ENCODE measurements at regions not wholly inside any gene's neighbourhood (a gene's known extent, or its start where the extent isn't known, plus 50 kb on each side); places are given as distances from the start of the nearest gene placed in this dataset.

- Histone ChIP-seq H3K9me1 (ENCODE audit: control insufficient read depth, insufficient read depth, low read length) (no peaks in the 10 kb centered on the region), H3K27me3 (ENCODE audit: control insufficient read depth in 2 of 2, insufficient read depth in 2 of 2, low read length in 2 of 2) (0 out of 5 replicates have a peak, but pooled peaks cover 0 to 2% of the 10 kb centered on the region in 2 experiments), H3K36me3 (ENCODE audit: control insufficient read depth, insufficient read depth, low read length) (no peaks in the 10 kb centered on the region), H3K27ac (ENCODE audit: extremely low read depth, low read depth, low read length) (no peak overlapping the region), H4K20me1 (replicated peaks; ENCODE audit: control insufficient read depth, insufficient read depth, low read length) (no peaks in the 10 kb centered on the region), H3K4me3 (no peak overlapping the region), H3K9me3 (replicated peaks; ENCODE audit: control insufficient read depth, insufficient read depth, low read depth, low read length) (no peaks in the 10 kb centered on the region), H3K79me2 (ENCODE audit: control insufficient read depth, insufficient read depth, low read length) (no peaks in the 10 kb centered on the region), H3K4me1 (replicated peaks in 1 of 2; ENCODE audit: control insufficient read depth in 2 of 2, insufficient read depth in 2 of 2, low read length in 2 of 2) (no peaks in the 10 kb centered on the region; a peak in 1 of 5 replicates), H3K4me2 (ENCODE audit: insufficient read depth, low read length) (no peak overlapping the region), H2AFZ (ENCODE audit: low read depth, low read length) (no peak overlapping the region), H3K9ac (ENCODE audit: insufficient read depth in 1 of 2, low read depth in 2 of 2, low read length in 2 of 2) (no peak overlapping the region)
- ChIA-PET CTCF (ENCODE audit: low intra/inter-chr PET ratio) (no interaction called here), POLR2A (interaction anchor here (1.4 kb wide), 1 partner anchor 8 kb away, joined by 4 read pairs; no protein-coding TSS in a partner anchor)
- DNase-seq (ENCODE audit: extremely low read depth in 1 of 4, low spot score in 3 of 4) = no peak
- TF ChIP-seq KLF16 (IDR thresholded peaks at IDR 0.05) = no peak
- TF ChIP-seq ZNF764 (CRISPR knock-in tag; IDR thresholded peaks at IDR 0.05; ENCODE audit: low read depth) = no peak
- TF ChIP-seq HDAC6 (IDR thresholded peaks at IDR 0.05; ENCODE audit: low read depth, low read length) = no peak
- no peak for TF ChIP-seq ZNF57 (CRISPR knock-in tag; IDR thresholded peaks at IDR 0.05)
- TF ChIP-seq RFX1 (IDR thresholded peaks at IDR 0.05) = no peak
- TF ChIP-seq, protein P1, sequence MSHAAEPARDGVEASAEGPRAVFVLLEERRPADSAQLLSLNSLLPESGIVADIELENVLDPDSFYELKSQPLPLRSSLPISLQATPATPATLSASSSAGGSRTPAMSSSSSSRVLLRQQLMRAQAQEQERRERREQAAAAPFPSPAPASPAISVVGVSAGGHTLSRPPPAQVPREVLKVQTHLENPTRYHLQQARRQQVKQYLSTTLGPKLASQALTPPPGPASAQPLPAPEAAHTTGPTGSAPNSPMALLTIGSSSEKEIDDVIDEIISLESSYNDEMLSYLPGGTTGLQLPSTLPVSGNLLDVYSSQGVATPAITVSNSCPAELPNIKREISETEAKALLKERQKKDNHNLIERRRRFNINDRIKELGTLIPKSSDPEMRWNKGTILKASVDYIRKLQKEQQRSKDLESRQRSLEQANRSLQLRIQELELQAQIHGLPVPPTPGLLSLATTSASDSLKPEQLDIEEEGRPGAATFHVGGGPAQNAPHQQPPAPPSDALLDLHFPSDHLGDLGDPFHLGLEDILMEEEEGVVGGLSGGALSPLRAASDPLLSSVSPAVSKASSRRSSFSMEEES (CRISPR knock-in tag; IDR thresholded peaks at IDR 0.05) = no peak
- TF ChIP-seq, protein P2, sequence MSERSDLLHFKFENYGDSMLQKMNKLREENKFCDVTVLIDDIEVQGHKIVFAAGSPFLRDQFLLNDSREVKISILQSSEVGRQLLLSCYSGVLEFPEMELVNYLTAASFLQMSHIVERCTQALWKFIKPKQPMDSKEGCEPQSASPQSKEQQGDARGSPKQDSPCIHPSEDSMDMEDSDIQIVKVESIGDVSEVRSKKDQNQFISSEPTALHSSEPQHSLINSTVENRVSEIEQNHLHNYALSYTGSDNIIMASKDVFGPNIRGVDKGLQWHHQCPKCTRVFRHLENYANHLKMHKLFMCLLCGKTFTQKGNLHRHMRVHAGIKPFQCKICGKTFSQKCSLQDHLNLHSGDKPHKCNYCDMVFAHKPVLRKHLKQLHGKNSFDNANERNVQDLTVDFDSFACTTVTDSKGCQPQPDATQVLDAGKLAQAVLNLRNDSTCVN (CRISPR knock-in tag; IDR thresholded peaks at IDR 0.05) = no peak
- no peak for TF ChIP-seq E2F5 (CRISPR knock-in tag; IDR thresholded peaks at IDR 0.05)
- no peak for TF ChIP-seq MTF1 (CRISPR knock-in tag; IDR thresholded peaks at IDR 0.05; ENCODE audit: borderline replicate concordance)
- TF ChIP-seq TCFL5 (CRISPR knock-in tag; conservative IDR thresholded peaks at IDR 0.05) = no peak
- TF ChIP-seq, protein P3, sequence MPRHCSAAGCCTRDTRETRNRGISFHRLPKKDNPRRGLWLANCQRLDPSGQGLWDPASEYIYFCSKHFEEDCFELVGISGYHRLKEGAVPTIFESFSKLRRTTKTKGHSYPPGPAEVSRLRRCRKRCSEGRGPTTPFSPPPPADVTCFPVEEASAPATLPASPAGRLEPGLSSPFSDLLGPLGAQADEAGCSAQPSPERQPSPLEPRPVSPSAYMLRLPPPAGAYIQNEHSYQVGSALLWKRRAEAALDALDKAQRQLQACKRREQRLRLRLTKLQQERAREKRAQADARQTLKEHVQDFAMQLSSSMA (CRISPR knock-in tag; IDR thresholded peaks at IDR 0.05) = no peak
- TF ChIP-seq ATF4 (CRISPR knock-in tag; IDR thresholded peaks at IDR 0.05) = no peak
- no peak for TF ChIP-seq TAF1 (IDR thresholded peaks at IDR 0.05; ENCODE audit: control insufficient read depth, extremely low read depth, insufficient read depth, low read length, severe bottlenecking)
- no peak for TF ChIP-seq ZNF354B (CRISPR knock-in tag; IDR thresholded peaks at IDR 0.05)
- no peak for TF ChIP-seq MIER1 (IDR thresholded peaks at IDR 0.05; ENCODE audit: low read depth)
- no peak for TF ChIP-seq ZNF174 (CRISPR knock-in tag; IDR thresholded peaks at IDR 0.05)
- no peak for TF ChIP-seq SMARCE1 (IDR thresholded peaks at IDR 0.05)
- no peak for TF ChIP-seq IRF9 (tag; IDR thresholded peaks at IDR 0.05)
- no peak for TF ChIP-seq ZNF431 (CRISPR knock-in tag; IDR thresholded peaks at IDR 0.05)
- in situ Hi-C loops (cut with MboI) (no loop called here), intact Hi-C loops (cut with micrococcal nuclease) (no loop called here)
- FAIRE-seq = peak; percentile 11
- no peak for ATAC-seq
- BruUV-seq (replicated peaks) = no TSS peak
These were observed 94.1 kb downstream of the COX18 start for GRCh38 chr4:72975488-72975784.
